Activated T-cell treated with anti-CD3 and anti-CD28 coated beads for 48 hours (primary cell): ENCODE measurements at regions not wholly inside any gene's neighbourhood (a gene's known extent, or its start where the extent isn't known, plus 50 kb on each side); places are given as distances from the start of the nearest gene placed in this dataset.
"Not testable (repeated sequence)": the region's sequence is repeated elsewhere in the genome, so short reads cannot be mapped to it uniquely, and the experiment has no call there.

Experiments
- DNase-seq: peaks from one replicate; pipeline ENCODE4 v3.0.0-alpha.2; 2020; ENCODE audit warnings: low read depth

GRCh38 chr20:23299673-23300050 lies 50.9 kb upstream of the NXT1 start:
- no peak for DNase-seq

- DNase-seq: no peak
Observed at GRCh38 chr20:23298926-23299672, 51.5 kb upstream of the NXT1 start.

- no peak for DNase-seq
Observed at GRCh38 chr20:23298155-23298554, 52.4 kb upstream of the NXT1 start.

- no peak for DNase-seq
Observed at GRCh38 chr20:23296841-23297701, 53.5 kb upstream of the NXT1 start.

- no peak for DNase-seq
Observed at GRCh38 chr20:23295934-23296333, 54.7 kb upstream of the NXT1 start.

- no peak for DNase-seq
Observed at GRCh38 chr20:23294671-23295070, 55.9 kb upstream of the NXT1 start.

- DNase-seq: no peak
Observed at GRCh38 chr20:23294166-23294565, 56.4 kb upstream of the NXT1 start.

GRCh38 chr20:23293689-23294088 lies 56.9 kb upstream of the NXT1 start:
- DNase-seq: no peak

GRCh38 chr20:23292311-23292710 lies 58.3 kb upstream of the NXT1 start:
- DNase-seq: not testable (repeated sequence)

- DNase-seq: no peak
Observed at GRCh38 chr20:23291575-23292240, 58.9 kb upstream of the NXT1 start.

GRCh38 chr20:23290761-23291574 lies 59.6 kb upstream of the NXT1 start:
- DNase-seq: no peak

- no peak for DNase-seq
Observed at GRCh38 chr20:23289724-23290395, 60.7 kb upstream of the NXT1 start.

GRCh38 chr20:23289249-23289648 lies 61.3 kb upstream of the NXT1 start:
- DNase-seq: no peak

GRCh38 chr20:23287354-23288190 lies 63.0 kb upstream of the NXT1 start:
- no peak for DNase-seq

GRCh38 chr20:23286346-23286745 lies 64.2 kb upstream of the NXT1 start:
- no peak for DNase-seq

- no peak for DNase-seq
Observed at GRCh38 chr20:23285536-23285935, 65.1 kb upstream of the NXT1 start.

GRCh38 chr20:23284009-23284408 lies 66.6 kb upstream of the NXT1 start:
- DNase-seq: no peak

GRCh38 chr20:23283096-23283850 lies 67.3 kb upstream of the NXT1 start:
- no peak for DNase-seq

GRCh38 chr20:23282546-23282945 lies 68.0 kb upstream of the NXT1 start:
- no peak for DNase-seq

GRCh38 chr20:23282111-23282510 lies 68.5 kb upstream of the NXT1 start:
- no peak for DNase-seq
